ENCODE measurements at regions not wholly inside any gene's neighbourhood (a gene's known extent, or its start where the extent isn't known, plus 50 kb on each side); places are given as distances from the start of the nearest gene placed in this dataset.
A peak's percentile ranks its signal among the peaks of the same experiment; 100 is the strongest.
"Not testable (repeated sequence)": the region's sequence is repeated elsewhere in the genome, so short reads cannot be mapped to it uniquely, and the experiment has no call there.

DNA sequence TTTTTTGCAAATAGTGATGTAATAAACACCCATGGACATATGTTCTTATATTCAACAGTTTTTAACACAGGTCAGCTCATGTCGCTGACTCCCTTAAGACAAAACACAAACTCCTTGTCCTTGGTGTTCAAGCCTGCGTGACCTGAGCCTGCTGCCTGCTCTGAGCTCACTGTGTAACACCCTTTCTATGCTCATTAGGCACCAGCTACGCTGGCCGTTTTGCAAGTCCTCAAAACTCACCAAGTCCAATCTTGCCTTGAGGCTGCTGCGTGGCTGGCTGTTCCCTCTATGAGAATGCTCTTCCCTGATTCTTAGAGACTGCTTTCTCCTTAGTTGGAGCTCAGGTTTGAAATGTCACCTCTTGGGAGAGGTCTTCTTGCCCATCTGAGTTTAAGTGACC is 100.5 kb upstream of the GLI2 start:
- no peaks in the 10 kb centered on the region for H3K36me3 ChIP-seq (replicated peaks)
- H3K9me3 ChIP-seq: no peaks in the 10 kb centered on the region
- 0 out of 2 replicates have a peak, but pooled peaks cover 3% of the 10 kb centered on the region for H3K27me3 ChIP-seq (ENCODE audit: low read depth)
- H3K4me1 ChIP-seq: no peaks in the 10 kb centered on the region
- no peak overlapping the region for H3K4me3 ChIP-seq
- in situ Hi-C loops (cut with MboI; ENCODE audit: low sequenced_read_pairs): no loop called here
- no peak for DNase-seq (ENCODE audit: low spot score in 2 of 2)

DNA sequence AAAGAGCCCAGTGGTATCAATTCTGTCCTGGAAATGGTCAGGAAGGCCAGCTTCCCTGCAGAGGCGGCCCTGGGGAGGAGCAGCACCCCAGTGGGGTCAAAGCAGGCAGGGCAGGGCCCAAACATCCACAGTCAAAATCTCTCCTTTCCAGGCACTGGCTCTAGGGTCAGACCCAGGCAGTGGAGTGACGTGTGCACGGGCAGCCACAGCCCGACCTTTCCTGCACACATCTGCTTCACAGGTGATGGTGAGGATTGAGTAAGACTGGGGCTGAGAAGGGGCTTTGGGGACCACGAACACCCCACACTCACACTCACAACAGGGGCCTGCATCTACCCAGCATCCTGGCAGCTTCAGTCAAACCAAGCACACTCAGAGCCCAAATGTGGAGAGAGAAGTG is 97.8 kb upstream of the GLI2 start:
- no peak for DNase-seq (ENCODE audit: low spot score in 2 of 2)
- Histone ChIP-seq H3K9me3 (no peaks in the 10 kb centered on the region), H3K27me3 (ENCODE audit: low read depth) (0 out of 2 replicates have a peak, but pooled peaks cover 3% of the 10 kb centered on the region), H3K4me1 (no peaks in the 10 kb centered on the region), H3K4me3 (no peak overlapping the region), H3K36me3 (replicated peaks) (no peaks in the 10 kb centered on the region)
- in situ Hi-C loops (cut with MboI; ENCODE audit: low sequenced_read_pairs): no loop called here

DNA sequence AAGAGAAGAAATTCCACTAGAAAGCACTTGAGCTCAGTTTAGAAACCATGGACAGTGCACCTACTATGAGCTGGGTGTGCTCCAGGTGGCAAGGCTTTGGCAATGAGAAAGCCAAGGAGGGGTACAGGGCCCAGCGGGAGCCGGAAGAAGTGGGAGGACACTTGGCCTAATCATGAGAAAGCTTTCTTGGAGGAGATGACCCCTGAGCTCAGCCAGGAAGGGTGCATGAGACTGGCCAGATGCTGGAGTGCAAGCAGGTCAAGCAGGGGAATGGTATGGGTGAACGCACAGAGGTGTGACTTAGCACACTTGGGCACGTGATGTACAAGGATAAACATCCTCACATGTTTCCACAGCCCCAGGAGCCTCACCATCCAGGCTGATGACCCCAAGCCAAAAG is 97.2 kb upstream of the GLI2 start:
- in situ Hi-C loops (cut with MboI; ENCODE audit: low sequenced_read_pairs): no loop called here
- H3K4me3 ChIP-seq: no peak overlapping the region
- no peak for DNase-seq (ENCODE audit: low spot score in 2 of 2)
- no peaks in the 10 kb centered on the region for H3K4me1 ChIP-seq
- H3K9me3 ChIP-seq: no peaks in the 10 kb centered on the region
- 0 out of 2 replicates have a peak, but pooled peaks cover 3% of the 10 kb centered on the region for H3K27me3 ChIP-seq (ENCODE audit: low read depth)
- H3K36me3 ChIP-seq (replicated peaks): no peaks in the 10 kb centered on the region

DNA sequence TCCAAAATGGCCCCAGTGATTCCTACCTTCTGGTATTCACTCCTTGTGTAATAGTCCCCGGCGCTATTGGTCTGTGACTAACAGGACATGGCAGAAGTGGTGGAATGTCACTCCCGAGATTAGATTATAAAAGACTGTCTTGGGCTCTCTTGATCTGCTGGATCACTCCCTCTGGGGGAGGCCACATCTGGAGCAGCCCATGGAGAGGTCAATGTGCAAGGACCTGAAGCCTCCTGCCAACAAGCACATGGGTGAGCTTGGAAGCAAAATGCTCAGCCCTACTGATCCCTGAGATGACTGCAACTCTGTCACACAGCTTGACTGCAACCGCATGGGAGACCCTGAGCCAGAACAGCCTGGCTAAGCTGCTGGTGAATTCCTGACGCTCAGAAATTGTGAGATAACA is 94.3 kb upstream of the GLI2 start:
- no peaks in the 10 kb centered on the region for H3K27me3 ChIP-seq (ENCODE audit: low read depth)
- in situ Hi-C loops (cut with MboI; ENCODE audit: low sequenced_read_pairs): no loop called here
- H3K9me3 ChIP-seq: no peaks in the 10 kb centered on the region
- no peaks in the 10 kb centered on the region for H3K4me1 ChIP-seq
- H3K4me3 ChIP-seq: no peak overlapping the region
- H3K36me3 ChIP-seq (replicated peaks): no peaks in the 10 kb centered on the region
- DNase-seq (ENCODE audit: low spot score in 2 of 2): no peak

DNA sequence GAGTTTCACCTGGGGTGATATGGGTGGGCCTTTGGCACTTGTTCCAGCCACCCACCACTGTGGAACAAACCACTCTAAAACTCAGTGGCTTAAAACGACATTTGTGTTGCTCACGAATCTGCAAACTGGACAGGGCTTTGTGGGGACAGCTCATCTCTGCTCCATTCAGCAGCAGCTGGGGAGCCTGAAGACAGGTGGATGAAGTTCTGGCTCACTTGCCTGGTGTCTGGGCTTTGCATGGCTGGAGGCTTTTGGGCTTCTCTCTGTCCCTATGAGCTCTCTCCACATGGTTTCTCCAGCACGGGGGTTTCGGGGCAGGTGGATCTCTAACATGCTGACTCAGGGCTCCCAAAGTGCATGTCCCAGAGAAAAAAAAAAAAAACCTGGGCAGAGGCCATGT is 93.0 kb upstream of the GLI2 start:
- no peaks in the 10 kb centered on the region for H3K4me1 ChIP-seq
- no peaks in the 10 kb centered on the region for H3K27me3 ChIP-seq (ENCODE audit: low read depth)
- no peak overlapping the region for H3K4me3 ChIP-seq
- H3K36me3 ChIP-seq (replicated peaks): no peaks in the 10 kb centered on the region
- in situ Hi-C loops (cut with MboI; ENCODE audit: low sequenced_read_pairs): no loop called here
- H3K9me3 ChIP-seq: no peaks in the 10 kb centered on the region
- DNase-seq (ENCODE audit: low spot score in 2 of 2): no peak

DNA sequence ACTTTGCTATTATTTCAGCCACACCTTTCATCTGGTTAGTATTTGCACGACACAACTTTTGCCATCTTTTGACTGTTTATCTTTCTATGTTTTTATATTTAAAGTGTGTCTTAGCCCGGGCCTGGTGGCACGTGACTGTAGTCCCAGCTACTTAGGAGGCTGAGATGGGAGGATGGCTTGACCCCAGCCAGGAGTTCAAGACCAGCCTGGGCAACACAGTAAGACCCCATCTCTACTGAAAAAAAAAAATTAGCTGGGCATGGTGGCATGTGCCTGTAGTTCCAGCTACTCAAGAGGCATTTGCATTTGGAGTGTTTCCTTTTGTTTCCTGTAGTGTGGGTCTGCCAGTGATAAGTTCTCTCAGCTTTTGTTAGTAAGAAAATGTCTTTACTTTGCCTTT is 88.7 kb upstream of the GLI2 start:
- Histone ChIP-seq H3K36me3 (replicated peaks) (no peaks in the 10 kb centered on the region), H3K9me3 (peaks cover 2% of the 10 kb centered on the region; the same call in 1 of the 2 replicates), H3K4me1 (no peaks in the 10 kb centered on the region), H3K27me3 (ENCODE audit: low read depth) (no peaks in the 10 kb centered on the region), H3K4me3 (no peak overlapping the region)
- no peak for DNase-seq (ENCODE audit: low spot score in 2 of 2)
- in situ Hi-C loops (cut with MboI; ENCODE audit: low sequenced_read_pairs): no loop called here

DNA sequence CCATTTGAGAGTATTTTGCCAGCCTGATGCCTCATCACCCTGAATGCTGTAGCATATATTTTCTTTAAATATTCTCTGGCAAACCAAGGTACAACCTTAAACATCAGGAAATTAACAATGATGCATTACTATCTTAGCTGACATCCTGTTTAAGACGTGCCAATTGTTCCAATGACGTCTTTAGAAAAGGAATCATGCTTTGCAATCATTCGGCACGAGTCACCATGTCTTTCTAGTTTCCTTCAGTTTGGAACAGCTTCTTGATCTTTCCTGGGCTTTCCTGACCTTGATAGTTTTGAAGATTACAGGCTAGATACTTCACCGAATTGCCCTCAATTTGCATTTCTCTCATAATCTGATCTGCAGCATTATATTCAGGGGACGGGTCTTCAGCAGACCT is 88.2 kb upstream of the GLI2 start:
- H3K9me3 ChIP-seq: peaks cover 2% of the 10 kb centered on the region; the same call in 1 of the 2 replicates
- no peak overlapping the region for H3K4me3 ChIP-seq
- no peak for DNase-seq (ENCODE audit: low spot score in 2 of 2)
- H3K4me1 ChIP-seq: no peaks in the 10 kb centered on the region
- H3K27me3 ChIP-seq (ENCODE audit: low read depth): no peaks in the 10 kb centered on the region
- H3K36me3 ChIP-seq (replicated peaks): no peaks in the 10 kb centered on the region
- in situ Hi-C loops (cut with MboI; ENCODE audit: low sequenced_read_pairs): no loop called here

DNA sequence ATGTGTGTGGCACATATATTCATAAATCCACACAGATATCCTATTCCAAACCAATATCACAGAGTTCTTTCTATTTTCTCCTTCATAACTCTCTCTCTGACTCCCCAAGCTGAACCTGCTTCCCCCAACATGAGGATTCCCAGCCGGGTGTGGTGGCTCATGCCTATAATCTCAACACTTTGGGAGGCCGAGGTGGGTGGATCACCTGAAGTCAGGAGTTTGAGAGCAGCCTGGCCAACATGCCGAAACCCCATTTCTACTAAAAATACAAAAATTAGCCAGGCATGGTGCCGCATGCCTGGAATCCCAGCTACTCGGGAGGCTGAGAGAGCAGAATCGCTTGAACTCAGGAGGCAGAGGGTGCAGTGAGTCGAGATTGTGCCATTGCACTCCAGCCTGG is 86.3 kb upstream of the GLI2 start:
- H3K4me3 ChIP-seq; H3K4me1 ChIP-seq; DNase-seq (ENCODE audit: low spot score in 2 of 2); in situ Hi-C loops (cut with MboI; ENCODE audit: low sequenced_read_pairs); H3K27me3 ChIP-seq (ENCODE audit: low read depth); H3K9me3 ChIP-seq; H3K36me3 ChIP-seq (replicated peaks): not testable (repeated sequence)

DNA sequence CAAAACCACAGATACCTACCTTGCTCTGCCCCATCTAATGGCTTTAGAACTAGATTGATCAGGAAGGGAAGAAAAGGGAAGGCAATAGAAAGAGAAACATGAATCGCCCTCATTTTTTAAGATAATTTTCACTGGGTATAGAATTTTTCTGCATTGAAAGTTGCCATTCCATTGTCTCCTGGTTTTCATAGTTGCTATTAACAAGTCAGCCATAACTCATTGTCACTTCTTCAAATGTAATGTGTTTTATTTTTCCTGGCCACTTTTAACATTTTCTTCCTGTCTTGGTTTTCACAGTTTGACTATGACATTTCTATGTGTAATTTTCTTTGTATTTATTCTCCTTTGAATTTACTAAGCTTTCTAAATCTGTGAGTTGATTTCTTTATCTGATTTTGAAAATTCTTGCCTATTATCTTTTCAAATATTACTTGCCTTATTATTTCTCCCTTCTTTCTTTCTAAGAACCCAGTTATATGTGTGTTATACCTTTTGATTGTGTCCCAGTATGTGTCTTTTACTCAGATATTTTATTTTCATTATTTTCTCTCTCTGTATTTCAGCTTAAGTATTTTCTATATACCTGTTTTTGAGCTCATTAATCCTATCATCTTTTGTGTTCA is 85.5 kb upstream of the GLI2 start:
- no peaks in the 10 kb centered on the region for H3K36me3 ChIP-seq (replicated peaks)
- in situ Hi-C loops (cut with MboI; ENCODE audit: low sequenced_read_pairs): no loop called here
- no peak overlapping the region for H3K4me3 ChIP-seq
- DNase-seq (ENCODE audit: low spot score in 2 of 2): no peak
- H3K27me3 ChIP-seq (ENCODE audit: low read depth): no peaks in the 10 kb centered on the region
- peaks cover 2% of the 10 kb centered on the region; the same call in 1 of the 2 replicates for H3K9me3 ChIP-seq
- H3K4me1 ChIP-seq: no peaks in the 10 kb centered on the region

DNA sequence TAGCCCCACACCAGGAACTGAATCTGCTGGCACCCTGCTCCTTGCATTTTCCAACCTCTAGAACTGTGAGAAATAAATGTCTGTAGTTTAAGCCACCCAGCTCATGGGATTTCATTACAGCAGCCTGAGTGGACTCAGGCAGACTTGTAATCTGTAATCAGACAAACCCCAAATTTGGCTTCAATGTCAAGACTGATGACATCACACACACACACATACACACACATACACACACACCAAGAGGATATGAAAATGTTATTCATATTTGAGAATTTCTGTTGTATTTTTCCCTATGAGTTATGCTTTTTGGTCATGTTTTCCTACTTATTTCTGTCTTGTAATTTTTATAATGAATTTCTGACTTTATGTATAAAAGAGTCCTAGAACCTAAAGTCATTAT is 83.8 kb upstream of the GLI2 start:
- no peaks in the 10 kb centered on the region for H3K4me1 ChIP-seq
- no peaks in the 10 kb centered on the region for H3K27me3 ChIP-seq (ENCODE audit: low read depth)
- in situ Hi-C loops (cut with MboI; ENCODE audit: low sequenced_read_pairs): no loop called here
- H3K36me3 ChIP-seq (replicated peaks): no peaks in the 10 kb centered on the region
- DNase-seq (ENCODE audit: low spot score in 2 of 2): no peak
- peaks cover 2% of the 10 kb centered on the region; the same call in 1 of the 2 replicates for H3K9me3 ChIP-seq
- H3K4me3 ChIP-seq: no peak overlapping the region

DNA sequence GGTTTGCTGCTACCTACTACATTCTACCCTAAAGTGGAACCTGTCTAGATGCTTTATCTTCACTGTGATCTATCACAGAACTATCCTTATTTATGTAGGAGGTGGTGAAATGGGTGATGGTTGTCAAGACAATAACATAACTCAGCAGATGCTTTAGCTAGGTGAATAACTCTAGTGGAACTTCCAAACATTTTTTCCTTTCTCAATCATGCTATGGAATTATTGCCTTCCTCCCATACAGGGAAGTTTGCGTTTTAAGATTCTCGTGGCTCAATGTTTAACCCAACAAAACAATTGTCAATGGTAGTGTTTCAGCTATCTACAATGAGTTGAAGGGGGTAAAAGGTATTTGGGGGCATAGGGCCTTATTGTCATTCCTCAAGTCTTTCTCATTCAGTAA is 82.6 kb upstream of the GLI2 start:
- no peaks in the 10 kb centered on the region for H3K27me3 ChIP-seq (ENCODE audit: low read depth)
- H3K9me3 ChIP-seq: peaks cover 2% of the 10 kb centered on the region; the same call in 1 of the 2 replicates
- no peak for DNase-seq (ENCODE audit: low spot score in 2 of 2)
- H3K36me3 ChIP-seq (replicated peaks): no peaks in the 10 kb centered on the region
- H3K4me1 ChIP-seq: no peaks in the 10 kb centered on the region
- no peak overlapping the region for H3K4me3 ChIP-seq
- in situ Hi-C loops (cut with MboI; ENCODE audit: low sequenced_read_pairs): no loop called here

DNA sequence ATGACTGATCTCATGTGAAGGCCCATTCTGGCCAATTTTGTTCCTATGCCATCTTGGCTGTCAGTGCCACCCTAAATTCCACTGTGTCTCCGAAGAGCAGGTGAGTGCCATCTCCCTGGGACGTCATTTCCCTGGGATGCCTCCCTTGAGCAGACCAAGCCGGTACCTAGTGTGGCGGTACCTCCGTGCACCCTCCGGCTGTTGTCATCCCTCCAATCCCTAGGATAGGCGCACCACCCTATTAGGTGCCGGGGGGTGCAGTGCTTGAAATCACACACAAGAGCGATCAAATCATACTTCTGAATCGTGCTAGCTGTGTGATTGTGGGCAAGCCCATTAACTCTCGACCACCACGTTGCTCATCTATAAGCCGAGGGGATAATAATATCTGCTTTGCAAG is 81.8 kb upstream of the GLI2 start:
- in situ Hi-C loops (cut with MboI; ENCODE audit: low sequenced_read_pairs): no loop called here
- Histone ChIP-seq H3K4me3 (no peak overlapping the region), H3K4me1 (no peaks in the 10 kb centered on the region), H3K36me3 (replicated peaks) (no peaks in the 10 kb centered on the region), H3K9me3 (peaks cover 2% of the 10 kb centered on the region; the same call in 1 of the 2 replicates), H3K27me3 (ENCODE audit: low read depth) (no peaks in the 10 kb centered on the region)
- DNase-seq (ENCODE audit: low spot score in 2 of 2): no peak

DNA sequence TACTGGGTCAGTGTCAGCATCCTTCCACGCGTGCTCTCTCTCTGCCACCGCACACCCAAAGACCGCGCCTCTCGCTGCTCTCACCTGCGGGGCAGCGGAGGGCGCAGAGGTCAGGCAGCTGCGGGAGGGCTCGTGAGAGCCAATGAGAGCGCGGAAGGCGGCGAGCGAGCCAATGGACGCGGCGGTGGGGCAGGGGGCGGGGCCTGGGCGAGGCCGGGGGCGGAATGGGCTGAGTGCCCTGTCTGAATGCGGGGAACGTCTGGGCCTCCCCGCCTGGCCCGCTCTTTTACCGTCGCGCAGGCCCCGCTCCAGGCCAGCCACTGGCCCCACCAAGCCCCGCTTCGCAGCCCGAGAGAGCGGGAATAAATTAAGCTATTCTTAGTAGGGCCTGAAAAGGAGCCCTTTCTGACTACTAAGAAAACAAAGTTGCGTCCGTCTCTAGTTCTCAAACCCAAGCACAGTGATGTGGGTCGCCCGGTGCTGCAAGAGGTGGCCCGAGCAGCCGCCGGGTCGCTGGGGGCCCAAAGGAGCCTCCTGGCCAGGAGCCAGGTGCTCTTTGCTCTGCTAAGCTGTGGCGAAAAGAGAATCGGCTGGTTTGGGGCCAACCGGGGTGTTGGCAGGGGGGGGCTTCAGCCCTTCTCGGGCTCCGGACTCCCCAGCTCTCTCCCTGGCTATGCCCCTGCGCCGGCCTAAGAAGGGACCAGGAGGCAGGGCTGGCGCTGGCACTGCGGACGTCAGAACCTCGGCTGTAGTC is 81.1 kb upstream of the GLI2 start:
- no peak for DNase-seq (ENCODE audit: low spot score in 2 of 2)
- in situ Hi-C loops (cut with MboI; ENCODE audit: low sequenced_read_pairs): no loop called here
- H3K27me3 ChIP-seq (ENCODE audit: low read depth): no peaks in the 10 kb centered on the region
- no peaks in the 10 kb centered on the region for H3K36me3 ChIP-seq (replicated peaks)
- no peak overlapping the region for H3K4me3 ChIP-seq
- peaks cover 2% of the 10 kb centered on the region; the same call in 1 of the 2 replicates for H3K9me3 ChIP-seq
- H3K4me1 ChIP-seq: no peaks in the 10 kb centered on the region

DNA sequence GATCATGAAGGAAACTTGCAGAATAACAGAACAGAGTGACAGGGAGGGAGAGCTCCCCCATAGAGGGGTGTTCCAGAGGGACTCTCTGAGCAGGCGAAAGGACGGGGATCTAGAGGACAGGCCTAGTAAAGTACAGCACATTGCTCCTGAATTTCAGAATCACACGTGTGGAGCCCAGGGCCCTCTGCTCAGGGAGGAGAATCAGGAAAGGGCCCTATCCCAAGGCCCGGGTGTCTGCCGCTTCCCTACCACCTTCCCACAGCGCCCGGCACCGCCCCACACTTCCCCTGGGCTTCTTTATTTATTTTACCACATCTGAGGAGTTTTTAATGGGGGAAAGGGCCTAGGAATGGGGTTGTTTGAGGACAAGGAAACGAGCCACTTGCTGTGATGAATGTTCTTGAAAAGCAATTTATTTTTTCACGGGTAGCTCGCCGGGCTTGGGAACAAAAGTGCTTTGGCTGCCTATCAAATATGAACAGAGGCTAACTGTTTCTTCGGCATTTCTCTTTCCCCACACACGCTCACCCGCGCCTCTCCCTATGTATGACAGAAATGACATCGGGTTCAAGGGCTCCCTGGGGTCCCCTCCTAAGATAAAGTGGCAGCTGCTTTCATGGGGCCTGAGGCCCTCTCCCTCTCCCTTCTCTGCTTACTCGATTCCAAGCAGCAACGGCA is 79.3 kb upstream of the GLI2 start:
- Histone ChIP-seq H3K4me1 (no peaks in the 10 kb centered on the region), H3K9me3 (no peaks in the 10 kb centered on the region), H3K36me3 (replicated peaks) (no peaks in the 10 kb centered on the region), H3K27me3 (ENCODE audit: low read depth) (no peaks in the 10 kb centered on the region), H3K4me3 (no peak overlapping the region)
- in situ Hi-C loops (cut with MboI; ENCODE audit: low sequenced_read_pairs): no loop called here
- peak in 1 of 2 experiments; percentile 7 for DNase-seq (ENCODE audit: low spot score in 2 of 2)
